Brain microvascular endothelial cell (primary cell): ENCODE measurements at regions not wholly inside any gene's neighbourhood (a gene's known extent, or its start where the extent isn't known, plus 50 kb on each side); places are given as distances from the start of the nearest gene placed in this dataset.

ENCODE experiments used
- DNase-seq: peaks from one replicate; pipeline ENCODE4 v3.0.0-alpha.2; 2020
- H3K27ac ChIP-seq: fragments of 250-450 bp; sonication (Bioruptor Pico); 2 replicates; pipeline ENCODE4 v1.5.1; 2020; ENCODE audit warnings: mild to moderate bottlenecking, moderate library complexity
- H3K27me3 ChIP-seq: fragments of 250-450 bp; sonication (Bioruptor Pico); replicated peaks from 2 replicates; pipeline ENCODE4 v1.5.1; 2020; ENCODE audit warnings: mild to moderate bottlenecking
- H3K36me3 ChIP-seq: fragments of 250-450 bp; sonication (Bioruptor Pico); replicated peaks from 2 replicates; pipeline ENCODE4 v1.5.1; 2020; ENCODE audit warnings: mild to moderate bottlenecking
- H3K4me3 ChIP-seq: 2 replicates; pipeline ENCODE4 v1.5.1; 2011; ENCODE audit warnings: low read depth, mild to moderate bottlenecking, control low read depth, low read length, moderate library complexity
- in situ Hi-C: cut with HindIII; loops from 2 replicates; pipeline ENCODE4 v1.10.0; 2017; ENCODE audit warnings: low sequenced_read_pairs, low pct_ligation_motif_present
- TF ChIP-seq, protein P1 (sequence below): IDR thresholded peaks from 2 replicates; pipeline ENCODE4 v1.5.1; 2011; ENCODE audit warnings: low read depth, mild to moderate bottlenecking, moderate library complexity, low read length, control low read depth, inconsistent platforms; ENCODE audit errors: missing control alignments

DNA sequence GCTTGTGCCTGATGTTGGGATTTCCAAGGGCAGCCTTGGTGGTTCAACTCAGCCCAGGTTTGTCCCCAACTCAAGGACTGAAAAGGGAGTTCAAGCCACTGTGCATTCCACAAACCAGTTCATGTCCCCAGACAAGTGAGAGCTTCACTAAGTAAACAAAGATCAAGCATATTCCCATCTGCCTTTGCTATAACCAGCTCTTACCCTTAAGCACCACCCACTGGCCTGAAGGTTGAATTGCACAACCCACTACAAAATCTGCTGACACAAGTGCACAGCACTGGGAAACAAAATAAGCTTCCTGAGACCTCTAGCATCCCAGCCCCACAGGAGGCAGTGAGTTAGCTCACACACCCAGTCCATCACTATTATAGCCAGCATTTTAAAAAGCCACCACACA, 516.7 kb downstream of the NR4A2 start:
- in situ Hi-C loops: no loop called here
- H3K27me3 ChIP-seq: no peaks in the 10 kb centered on the region
- H3K36me3 ChIP-seq: no peaks in the 10 kb centered on the region
- H3K27ac ChIP-seq: no peak overlapping the region
- H3K4me3 ChIP-seq: no peak overlapping the region
- DNase-seq: peak; percentile 9
- TF ChIP-seq, protein P1, sequence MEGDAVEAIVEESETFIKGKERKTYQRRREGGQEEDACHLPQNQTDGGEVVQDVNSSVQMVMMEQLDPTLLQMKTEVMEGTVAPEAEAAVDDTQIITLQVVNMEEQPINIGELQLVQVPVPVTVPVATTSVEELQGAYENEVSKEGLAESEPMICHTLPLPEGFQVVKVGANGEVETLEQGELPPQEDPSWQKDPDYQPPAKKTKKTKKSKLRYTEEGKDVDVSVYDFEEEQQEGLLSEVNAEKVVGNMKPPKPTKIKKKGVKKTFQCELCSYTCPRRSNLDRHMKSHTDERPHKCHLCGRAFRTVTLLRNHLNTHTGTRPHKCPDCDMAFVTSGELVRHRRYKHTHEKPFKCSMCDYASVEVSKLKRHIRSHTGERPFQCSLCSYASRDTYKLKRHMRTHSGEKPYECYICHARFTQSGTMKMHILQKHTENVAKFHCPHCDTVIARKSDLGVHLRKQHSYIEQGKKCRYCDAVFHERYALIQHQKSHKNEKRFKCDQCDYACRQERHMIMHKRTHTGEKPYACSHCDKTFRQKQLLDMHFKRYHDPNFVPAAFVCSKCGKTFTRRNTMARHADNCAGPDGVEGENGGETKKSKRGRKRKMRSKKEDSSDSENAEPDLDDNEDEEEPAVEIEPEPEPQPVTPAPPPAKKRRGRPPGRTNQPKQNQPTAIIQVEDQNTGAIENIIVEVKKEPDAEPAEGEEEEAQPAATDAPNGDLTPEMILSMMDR: peak; percentile 54

DNA sequence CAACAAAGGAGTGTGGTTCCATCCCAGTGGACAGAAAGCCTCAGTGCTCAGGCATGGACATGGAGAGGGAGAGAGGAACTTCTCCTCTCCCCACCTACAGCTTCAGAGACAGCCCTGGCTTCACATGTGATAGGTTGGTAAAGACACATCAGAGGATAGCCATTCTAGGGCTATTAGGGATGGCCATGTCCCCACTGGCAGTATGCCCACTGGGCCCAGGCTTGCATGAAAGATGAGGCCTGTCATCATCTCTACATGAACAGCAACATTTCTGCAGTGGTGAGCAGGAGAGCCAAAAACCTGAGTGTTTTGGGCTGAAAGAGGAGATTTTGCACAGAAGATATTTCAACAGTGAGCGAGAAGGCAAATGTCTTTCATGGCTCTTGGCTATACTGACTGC, 517.2 kb downstream of the NR4A2 start:
- TF ChIP-seq, protein P1: no peak
- in situ Hi-C loops: no loop called here
- Histone ChIP-seq H3K36me3 (no peaks in the 10 kb centered on the region), H3K4me3 (no peak overlapping the region), H3K27me3 (no peaks in the 10 kb centered on the region), H3K27ac (no peak overlapping the region)
- DNase-seq: no peak

DNA sequence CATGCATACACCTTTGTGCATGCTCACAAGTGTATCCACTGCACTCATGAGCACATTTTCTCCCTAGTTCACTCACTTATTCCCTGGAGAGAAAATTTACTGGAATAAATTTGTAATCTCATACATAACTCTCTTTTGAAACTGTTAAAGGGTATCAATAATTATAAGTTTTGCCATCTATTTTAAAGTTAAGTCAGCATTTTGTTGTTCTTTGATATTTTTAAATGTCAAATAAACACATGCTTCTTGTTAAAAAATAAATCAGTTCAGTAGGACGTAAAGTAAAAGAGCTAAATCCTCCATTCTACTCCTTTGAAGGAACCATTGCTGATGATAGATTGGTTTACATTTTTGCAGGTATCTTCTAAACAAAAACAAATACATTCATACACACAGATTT, 522.1 kb downstream of the NR4A2 start:
- no peak for DNase-seq
- in situ Hi-C loops: no loop called here
- Histone ChIP-seq H3K27ac (no peak overlapping the region), H3K36me3 (no peaks in the 10 kb centered on the region), H3K27me3 (no peaks in the 10 kb centered on the region), H3K4me3 (no peak overlapping the region)
- TF ChIP-seq, protein P1: no peak

DNA sequence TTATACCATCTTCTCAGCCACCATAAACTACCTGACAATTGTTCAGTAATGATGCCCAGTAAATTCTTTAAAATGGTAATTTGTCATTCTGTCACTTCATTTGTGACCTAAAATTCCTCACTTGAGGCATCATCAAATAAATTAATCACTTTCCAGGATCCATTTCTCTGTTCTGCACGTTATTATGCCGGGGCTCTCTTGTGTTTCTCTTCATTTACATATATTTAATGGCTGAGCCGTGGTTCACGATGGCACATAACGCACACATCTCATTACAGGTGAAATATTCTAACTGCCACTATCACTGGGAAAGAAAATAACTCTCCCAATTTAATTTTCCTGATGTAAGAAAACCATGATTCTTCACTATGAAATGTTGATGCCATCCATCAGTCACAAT, 529.6 kb downstream of the NR4A2 start:
- H3K27ac ChIP-seq: no peak overlapping the region
- no peaks in the 10 kb centered on the region for H3K36me3 ChIP-seq
- no peak for DNase-seq
- in situ Hi-C loops: no loop called here
- no peaks in the 10 kb centered on the region for H3K27me3 ChIP-seq
- TF ChIP-seq, protein P1: no peak
- H3K4me3 ChIP-seq: no peak overlapping the region

DNA sequence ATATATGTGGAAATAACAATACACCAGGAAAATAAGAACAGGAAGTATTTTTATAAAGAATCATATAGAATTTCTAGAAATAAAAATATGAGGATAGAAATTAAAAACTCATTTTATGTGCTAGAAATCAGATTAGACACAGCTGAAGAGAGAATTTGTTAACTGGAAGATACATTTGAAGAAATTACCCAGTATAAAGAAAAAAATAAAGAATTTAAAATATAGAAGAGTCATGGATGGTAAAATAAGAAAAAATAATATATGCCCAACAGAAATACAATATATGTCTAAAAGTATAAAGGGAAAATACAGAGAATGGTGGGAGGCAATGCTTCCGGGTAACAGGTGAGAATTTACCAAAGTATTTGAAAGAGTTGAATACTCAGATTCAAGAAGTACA, 539.9 kb downstream of the NR4A2 start:
- Histone ChIP-seq H3K4me3 (no peak overlapping the region), H3K36me3 (no peaks in the 10 kb centered on the region), H3K27ac (no peak overlapping the region), H3K27me3 (no peaks in the 10 kb centered on the region)
- DNase-seq: no peak
- in situ Hi-C loops: no loop called here
- TF ChIP-seq, protein P1: no peak

DNA sequence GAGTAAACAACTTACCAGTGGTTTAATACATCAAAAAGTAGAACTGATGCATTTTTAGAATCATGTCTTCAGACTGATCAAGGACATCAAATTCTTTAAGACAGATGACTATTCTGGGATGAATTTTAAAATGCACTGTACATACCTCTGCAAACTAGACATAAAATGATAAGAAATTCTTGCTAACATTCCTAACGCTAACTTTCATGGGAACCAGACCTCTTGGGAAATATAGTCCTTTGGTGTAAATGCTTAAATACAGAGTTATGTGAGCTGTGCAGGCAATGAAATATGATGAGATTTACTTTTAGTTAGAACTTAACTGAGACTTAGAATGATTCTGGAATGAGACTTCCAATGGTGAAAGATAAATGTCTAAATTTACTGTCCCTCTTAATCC, 562.0 kb downstream of the NR4A2 start:
- peak overlapping the region; percentile 8 for H3K27ac ChIP-seq
- no peaks in the 10 kb centered on the region for H3K36me3 ChIP-seq
- H3K4me3 ChIP-seq: no peak overlapping the region
- TF ChIP-seq, protein P1: no peak
- peak; percentile 1 for DNase-seq
- no peaks in the 10 kb centered on the region for H3K27me3 ChIP-seq
- in situ Hi-C loops: no loop called here
